ENCODE measurements at regions not wholly inside any gene's neighbourhood (a gene's known extent, or its start where the extent isn't known, plus 50 kb on each side); places are given as distances from the start of the nearest gene placed in this dataset.

DNA sequence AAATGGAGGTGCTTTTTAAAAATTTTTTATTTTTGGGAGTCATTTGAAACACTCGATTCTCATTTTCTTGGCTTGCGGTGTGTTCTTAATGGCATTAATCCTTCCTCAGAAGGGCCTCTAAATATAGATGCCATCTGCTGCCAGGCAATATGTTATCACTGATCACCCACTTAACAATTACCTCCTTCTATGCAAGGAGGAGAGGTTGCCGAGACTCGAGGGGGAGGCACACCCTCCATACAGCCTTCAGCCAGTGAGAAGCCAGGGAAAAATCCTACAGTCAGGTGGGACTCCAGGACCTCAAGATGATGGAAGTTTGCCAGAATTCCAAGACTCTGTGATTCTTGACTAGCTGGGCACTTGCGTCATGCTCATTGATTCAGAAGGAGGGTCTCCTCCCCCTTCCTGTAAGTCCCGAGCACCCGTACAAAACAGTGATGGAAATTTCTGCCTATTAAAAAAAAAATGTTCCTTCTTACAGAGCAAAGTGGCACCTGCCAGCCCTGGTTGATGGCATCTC lies 574.5 kb downstream of the TYW1 start:
- no peak overlapping the region for H2AK9ac ChIP-seq (replicated peaks; ENCODE audit: low read depth, low read length, poor library complexity)
- no peak overlapping the region for H4K8ac ChIP-seq (ENCODE audit: low read depth in 2 of 2, low read length in 2 of 2)
- no peaks in the 10 kb centered on the region for H3K36me3 ChIP-seq (ENCODE audit: control insufficient read depth, insufficient read depth, low read length)
- no peak overlapping the region for H4K91ac ChIP-seq (ENCODE audit: insufficient read depth, low read depth, low read length)
- ATAC-seq (ENCODE audit: low read depth) (no peak), DNase-seq (no peak)
- H2BK5ac ChIP-seq (ENCODE audit: low read depth, low read length, poor library complexity, severe bottlenecking) = no peak overlapping the region
- no peak overlapping the region for H2BK120ac ChIP-seq (ENCODE audit: low read depth, low read length)
- H3K4ac ChIP-seq (ENCODE audit: low read depth, low read length) = no peak overlapping the region
- no peak overlapping the region for H3K18ac ChIP-seq (ENCODE audit: low read depth, low read length)
- no peak overlapping the region for H3K23ac ChIP-seq (ENCODE audit: low read depth, low read length)
- no peaks in the 10 kb centered on the region for H4K20me1 ChIP-seq (ENCODE audit: insufficient read depth, low read length)
- no peak overlapping the region for H3K4me3 ChIP-seq (ENCODE audit: insufficient read depth, low read depth, low read length)
- no peak overlapping the region for H3K14ac ChIP-seq (replicated peaks; ENCODE audit: low read depth, low read length)
- H3K9me3 ChIP-seq (ENCODE audit: control insufficient read depth, insufficient read depth, low read length) = peaks cover 8% of the 10 kb centered on the region
- no peak overlapping the region for H3K9ac ChIP-seq (ENCODE audit: low read depth, low read length)
- no peak overlapping the region for H4K5ac ChIP-seq (ENCODE audit: low read depth, low read length)
- POLR2A ChIA-PET (ENCODE audit: unreplicated experiment) = no interaction called here
- no peak overlapping the region for H3K56ac ChIP-seq (ENCODE audit: extremely low read depth, insufficient read depth, low read length)
- WGBS, 2 experiments (ENCODE audit: extremely low coverage in 2 of 2, insufficient read length in 1 of 2) = no CpG with 5 or more reads among the region's 7 CpGs
- no peak overlapping the region for H3K4me2 ChIP-seq (ENCODE audit: low read depth, low read length)
- dilution Hi-C loops (cut with HindIII; ENCODE audit: low sequenced_read_pairs, unreplicated experiment) = no loop called here
- no peak overlapping the region for H3K27ac ChIP-seq (ENCODE audit: insufficient read depth, low read length)
- in situ Hi-C loops (cut with MboI; ENCODE audit: low sequenced_read_pairs) = no loop called here
- H2BK15ac ChIP-seq (ENCODE audit: low read depth, low read length) = no peak overlapping the region
- TF ChIP-seq BHLHE40 (IDR thresholded peaks at IDR 0.05; ENCODE audit: low read depth, low read length) (no peak), RFX5 (IDR thresholded peaks at IDR 0.05; ENCODE audit: low read depth, low read length) (no peak), CEBPB (IDR thresholded peaks at IDR 0.05; ENCODE audit: low read depth, low read length) (no peak), CHD1 (IDR thresholded peaks at IDR 0.05; ENCODE audit: low read depth, low read length) (no peak), MAZ (IDR thresholded peaks at IDR 0.05; ENCODE audit: borderline replicate concordance, low read depth, low read length) (no peak)
- TF ChIP-seq, protein P1, sequence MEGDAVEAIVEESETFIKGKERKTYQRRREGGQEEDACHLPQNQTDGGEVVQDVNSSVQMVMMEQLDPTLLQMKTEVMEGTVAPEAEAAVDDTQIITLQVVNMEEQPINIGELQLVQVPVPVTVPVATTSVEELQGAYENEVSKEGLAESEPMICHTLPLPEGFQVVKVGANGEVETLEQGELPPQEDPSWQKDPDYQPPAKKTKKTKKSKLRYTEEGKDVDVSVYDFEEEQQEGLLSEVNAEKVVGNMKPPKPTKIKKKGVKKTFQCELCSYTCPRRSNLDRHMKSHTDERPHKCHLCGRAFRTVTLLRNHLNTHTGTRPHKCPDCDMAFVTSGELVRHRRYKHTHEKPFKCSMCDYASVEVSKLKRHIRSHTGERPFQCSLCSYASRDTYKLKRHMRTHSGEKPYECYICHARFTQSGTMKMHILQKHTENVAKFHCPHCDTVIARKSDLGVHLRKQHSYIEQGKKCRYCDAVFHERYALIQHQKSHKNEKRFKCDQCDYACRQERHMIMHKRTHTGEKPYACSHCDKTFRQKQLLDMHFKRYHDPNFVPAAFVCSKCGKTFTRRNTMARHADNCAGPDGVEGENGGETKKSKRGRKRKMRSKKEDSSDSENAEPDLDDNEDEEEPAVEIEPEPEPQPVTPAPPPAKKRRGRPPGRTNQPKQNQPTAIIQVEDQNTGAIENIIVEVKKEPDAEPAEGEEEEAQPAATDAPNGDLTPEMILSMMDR (conservative IDR thresholded peaks at IDR 0.05; ENCODE audit: low read depth, low read length) = no peak
- H3K4me1 ChIP-seq (ENCODE audit: control insufficient read depth, insufficient read depth, low read length) = no peaks in the 10 kb centered on the region
- H3K9me1 ChIP-seq (ENCODE audit: insufficient read depth, low read length) = no peaks in the 10 kb centered on the region
- no peak overlapping the region for H2BK20ac ChIP-seq (ENCODE audit: low read depth, low read length)
- BruUV-seq (replicated peaks) = no TSS peak
- no peak overlapping the region for H2AFZ ChIP-seq (replicated peaks; ENCODE audit: low read length, poor library complexity)
- intact Hi-C loops (cut with micrococcal nuclease) = no loop called here
- no peak overlapping the region for H2AK5ac ChIP-seq (ENCODE audit: low read depth, low read length)
- CTCF ChIA-PET = no interaction called here
- no peaks in the 10 kb centered on the region for H3K79me1 ChIP-seq (ENCODE audit: low read depth in 1 of 2, low read length in 2 of 2)
- no peaks in the 10 kb centered on the region for H3K27me3 ChIP-seq (ENCODE audit: control insufficient read depth, insufficient read depth, low read length)

Data from IMR-90 (cell line).